Esophagus muscularis mucosa (tissue), 4 donors: ENCODE measurements at regions not wholly inside any gene's neighbourhood (a gene's known extent, or its start where the extent isn't known, plus 50 kb on each side); places are given as distances from the start of the nearest gene placed in this dataset.

ENCODE experiments used
- CTCF ChIP-seq, 3 experiments: fragments of 200-600 bp in 2 of 3; fragments of 450-650 bp in 1 of 3; sonication (generic) in 2 of 3; IDR thresholded peaks; one replicate each; pipeline ENCODE4 v1.5.1; 2017 to 2019; ENCODE audit warnings: antibody characterized with exemption in 3 of 3, mild to moderate bottlenecking in 2 of 3, moderate library complexity in 1 of 3
- EP300 ChIP-seq: sonication (generic); formaldehyde crosslinking; IDR thresholded peaks from one replicate; pipeline ENCODE4 v1.6.1; 2017; ENCODE audit warnings: antibody characterized with exemption
- POLR2AphosphoS5 ChIP-seq, 2 donors: sonication (generic); formaldehyde crosslinking; IDR thresholded peaks; one replicate each; pipeline ENCODE4 v1.6.1; 2017; ENCODE audit warnings: antibody characterized with exemption in 2 of 2

GRCh38 chr4:137198791-137199190 is 333.5 kb downstream of the PCDH18 start:
- TF ChIP-seq EP300 = no peak
- no peak for TF ChIP-seq CTCF (IDR thresholded peaks at IDR 0.05)
- TF ChIP-seq POLR2AphosphoS5 (IDR thresholded peaks at IDR 0.05) = no peak
